Progenitor cell of endocrine pancreas (in vitro differentiated cells): ENCODE measurements at regions not wholly inside any gene's neighbourhood (a gene's known extent, or its start where the extent isn't known, plus 50 kb on each side); places are given as distances from the start of the nearest gene placed in this dataset.

ENCODE experiments used
- DNase-seq: peaks from one replicate; pipeline ENCODE4 v3.0.0; 2021; ENCODE audit warnings: low spot score; ENCODE audit not compliant: unreplicated experiment
- H3K27ac Mint-ChIP-seq: 2 replicates; pipeline ENCODE4 v1.8.0; 2021; ENCODE audit warnings: mild to moderate bottlenecking, moderate library complexity, mixed read lengths
- H3K27me3 Mint-ChIP-seq: 2 replicates; pipeline ENCODE4 v1.8.0; 2021; ENCODE audit warnings: mixed read lengths
- H3K36me3 Mint-ChIP-seq: 2 replicates; pipeline ENCODE4 v1.8.0; 2022; ENCODE audit warnings: mixed read lengths; ENCODE audit not compliant: insufficient read depth
- H3K4me1 Mint-ChIP-seq: 2 replicates; pipeline ENCODE4 v1.8.0; 2021; ENCODE audit warnings: low read depth, mixed read lengths
- H3K4me3 Mint-ChIP-seq: 2 replicates; pipeline ENCODE4 v1.8.0; 2021; ENCODE audit warnings: low read depth, mild to moderate bottlenecking, moderate library complexity, mixed read lengths
- H3K9me3 Mint-ChIP-seq: 2 replicates; pipeline ENCODE4 v1.8.0; 2021; ENCODE audit warnings: low read depth, mixed read lengths
- CTCF ChIP-seq: fragments of 200-600 bp; sonication (generic); IDR thresholded peaks from one replicate; pipeline ENCODE4 v1.5.0; 2021; ENCODE audit warnings: antibody characterized with exemption, mild to moderate bottlenecking; ENCODE audit not compliant: unreplicated experiment

DNA sequence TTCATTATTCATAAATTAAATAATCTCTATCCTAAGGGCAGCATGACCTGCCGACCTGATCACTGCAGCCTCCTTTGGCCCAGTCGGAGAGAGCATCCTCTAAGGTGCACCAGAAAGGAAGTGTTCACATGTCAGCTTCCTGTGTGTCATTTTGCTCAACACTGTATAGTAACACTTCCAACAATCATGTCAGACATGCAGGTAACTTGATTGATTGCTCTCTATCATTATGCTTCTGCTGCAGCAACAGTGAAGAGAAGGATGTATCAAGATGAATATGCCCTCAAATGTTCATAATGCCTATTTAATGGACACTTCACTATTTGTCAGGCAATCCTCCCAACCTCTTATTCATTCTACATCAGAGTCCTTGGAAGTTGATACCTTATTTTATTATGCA, 332.3 kb downstream of the CDH7 start:
- H3K27me3 Mint-ChIP-seq = no peaks in the 10 kb centered on the region
- no peak overlapping the region for H3K4me3 Mint-ChIP-seq
- H3K36me3 Mint-ChIP-seq = no peaks in the 10 kb centered on the region
- H3K9me3 Mint-ChIP-seq = no peaks in the 10 kb centered on the region
- no peak overlapping the region for H3K27ac Mint-ChIP-seq
- no peak for DNase-seq
- H3K4me1 Mint-ChIP-seq = no peaks in the 10 kb centered on the region
- TF ChIP-seq CTCF = no peak

- TF ChIP-seq CTCF = no peak
- Mint-ChIP-seq H3K27me3 (no peaks in the 10 kb centered on the region), H3K9me3 (peaks cover 5% of the 10 kb centered on the region), H3K27ac (no peak overlapping the region), H3K4me1 (no peaks in the 10 kb centered on the region), H3K36me3 (no peaks in the 10 kb centered on the region), H3K4me3 (no peak overlapping the region)
- no peak for DNase-seq
Measured at GRCh38 chr18:66078925-66079800, 328.4 kb downstream of the CDH7 start.

- H3K27ac Mint-ChIP-seq = no peak overlapping the region
- no peak overlapping the region for H3K4me3 Mint-ChIP-seq
- DNase-seq = no peak
- H3K9me3 Mint-ChIP-seq = peaks cover 18% of the 10 kb centered on the region
- no peaks in the 10 kb centered on the region for H3K27me3 Mint-ChIP-seq
- no peak for TF ChIP-seq CTCF
- H3K36me3 Mint-ChIP-seq = no peaks in the 10 kb centered on the region
- H3K4me1 Mint-ChIP-seq = no peaks in the 10 kb centered on the region
Measured at GRCh38 chr18:66077066-66077465, 326.3 kb downstream of the CDH7 start.

- Mint-ChIP-seq H3K4me1 (peaks cover 1% of the 10 kb centered on the region), H3K27ac (no peak overlapping the region), H3K36me3 (no peaks in the 10 kb centered on the region), H3K27me3 (no peaks in the 10 kb centered on the region), H3K9me3 (peaks cover 10% of the 10 kb centered on the region), H3K4me3 (no peak overlapping the region)
- no peak for TF ChIP-seq CTCF
- no peak for DNase-seq
Measured at GRCh38 chr18:66066191-66066590, 315.4 kb downstream of the CDH7 start.

GRCh38 chr18:66048406-66048805, 297.6 kb downstream of the CDH7 start:
- Mint-ChIP-seq H3K9me3 (no peaks in the 10 kb centered on the region), H3K27me3 (no peaks in the 10 kb centered on the region), H3K4me1 (peaks cover 14% of the 10 kb centered on the region), H3K27ac (no peak overlapping the region), H3K36me3 (no peaks in the 10 kb centered on the region), H3K4me3 (no peak overlapping the region)
- no peak for TF ChIP-seq CTCF
- DNase-seq = no peak
